HepG2 (cell line): ENCODE measurements at regions not wholly inside any gene's neighbourhood (a gene's known extent, or its start where the extent isn't known, plus 50 kb on each side); places are given as distances from the start of the nearest gene placed in this dataset.

ENCODE experiments used
- ATAC-seq: fragments of 200-7000 bp; cut with Tn5 transposase; 3 replicates; pipeline ENCODE4 v1.9.1; 2020; ENCODE audit warnings: mild to moderate bottlenecking, moderate library complexity
- BruUV-seq: library from RNA; stranded (reverse); fragments of 400-500 nt; replicated peaks from 2 replicates; lab custom pipeline; 2021; lab: Mats Ljungman, UMichigan
- CTCF ChIA-PET: fragments of 300-600 bp; formaldehyde crosslinking; extraction: SDS; loops from one replicate; lab custom pipeline; 2021; ENCODE audit warnings: low total read pairs, inconsistent platforms, low intra/inter-chr PET ratio; lab: Yijun Ruan, JAX
- POLR2A ChIA-PET: fragments of 350-600 bp; sonication (Branson Sonifier 250); formaldehyde crosslinking; loops from one replicate; lab custom pipeline; 2020; ENCODE audit warnings: antibody characterized with exemption, inconsistent platforms; lab: Yijun Ruan, JAX
- DNase-seq: peaks from one replicate; pipeline ENCODE4 v3.0.0-alpha.2; 2015; ENCODE audit warnings: low spot score
- FAIRE-seq: peaks from 3 replicates; lab custom pipeline; 2011; peaks lifted over from hg19 to GRCh38; lab: Jason Lieb, UNC
- H2AFZ ChIP-seq: one replicate; pipeline ENCODE4 v1.6.1; 2011; ENCODE audit warnings: low read length, inconsistent platforms
- H3K27ac ChIP-seq: fragments of 300-600 bp; 3 replicates; pipeline ENCODE4 v1.8.0; 2011; ENCODE audit warnings: mixed run types, mild to moderate bottlenecking, mixed read lengths, low read length, inconsistent platforms; ENCODE audit not compliant: insufficient read depth; ENCODE audit errors: extremely low read length
- H3K27me3 ChIP-seq, 2 experiments: fragments of 200-600 bp in 1 of 2; 2 replicates in 1 of 2; 3 replicates in 1 of 2; pipeline versions ENCODE4 v1.6.0 to v1.8.0; 2011; ENCODE audit warnings: low read length in 2 of 2, mild to moderate bottlenecking in 2 of 2, moderate library complexity in 2 of 2, inconsistent platforms in 1 of 2; ENCODE audit not compliant: insufficient read depth in 2 of 2, control insufficient read depth in 1 of 2
- H3K36me3 ChIP-seq, 2 experiments: fragments of 200-600 bp in 1 of 2; replicated peaks in 1 of 2; 2 replicates in 1 of 2; 3 replicates in 1 of 2; pipeline versions ENCODE4 v1.5.1 to v1.8.0; 2011; ENCODE audit warnings: low read length in 2 of 2, inconsistent platforms in 1 of 2; ENCODE audit not compliant: insufficient read depth in 2 of 2, control insufficient read depth in 1 of 2
- H3K4me1 ChIP-seq: 2 replicates; pipeline ENCODE4 v1.5.1; 2012; ENCODE audit warnings: low read length, inconsistent platforms; ENCODE audit not compliant: insufficient read depth
- H3K4me2 ChIP-seq: 2 replicates; pipeline ENCODE4 v1.6.0; 2011; ENCODE audit warnings: low read depth, low read length, inconsistent platforms
- H3K4me3 ChIP-seq, 3 experiments: fragments of 200-600 bp in 1 of 3; sonication (generic), shearing (Covaris generic) in 1 of 3; replicated peaks in 1 of 3; 2 replicates each; pipeline ENCODE4 v1.5.1; 2011 to 2016; ENCODE audit warnings: low read length in 3 of 3, inconsistent platforms in 2 of 3, low read depth in 2 of 3, mild to moderate bottlenecking in 2 of 3, control low read depth in 1 of 3, mixed read lengths in 1 of 3; ENCODE audit not compliant: insufficient read depth in 1 of 3
- H3K79me2 ChIP-seq: one replicate; pipeline ENCODE4 v1.6.1; 2011; ENCODE audit warnings: low read length, inconsistent platforms; ENCODE audit not compliant: insufficient read depth
- H3K9ac ChIP-seq: 2 replicates; pipeline ENCODE4 v1.6.0; 2011; ENCODE audit warnings: mild to moderate bottlenecking, low read depth, low read length, inconsistent platforms; ENCODE audit not compliant: insufficient read depth
- H3K9me3 ChIP-seq: 2 replicates; pipeline ENCODE4 v1.5.1; 2012; ENCODE audit warnings: mild to moderate bottlenecking, low read length
- H4K20me1 ChIP-seq: 2 replicates; pipeline ENCODE4 v1.6.0; 2011; ENCODE audit warnings: inconsistent platforms, mild to moderate bottlenecking, low read length, moderate library complexity; ENCODE audit not compliant: insufficient read depth
- ATF2 ChIP-seq: sonication (generic); formaldehyde crosslinking; IDR thresholded peaks from 2 replicates; pipeline ENCODE4 v1.4.0; 2020; ENCODE audit warnings: missing genetic modification reagents
- HNF1A ChIP-seq, 2 experiments: sonication (generic) in 1 of 2; formaldehyde crosslinking in 1 of 2; IDR thresholded peaks; 2 replicates each; pipeline versions ENCODE4 v1.4.0 to v1.6.1; 2016 to 2020; ENCODE audit warnings: borderline replicate concordance in 1 of 2, low read depth in 1 of 2, mild to moderate bottlenecking in 1 of 2, missing genetic modification reagents in 1 of 2
- JUND ChIP-seq: sonication (generic); formaldehyde crosslinking; IDR thresholded peaks from 2 replicates; pipeline ENCODE4 v1.8.0; 2022; ENCODE audit warnings: mild to moderate bottlenecking, missing genetic modification reagents
- PAWR ChIP-seq: sonication (generic); formaldehyde crosslinking; IDR thresholded peaks from 2 replicates; pipeline ENCODE4 v1.4.0; 2020; ENCODE audit warnings: missing genetic modification reagents, mild to moderate bottlenecking, borderline replicate concordance
- POLR2AphosphoS5 ChIP-seq: IDR thresholded peaks from 2 replicates; pipeline ENCODE4 v1.6.1; 2012; ENCODE audit warnings: low read depth, low read length
- RBM22 ChIP-seq: fragments of 200-400 bp; formaldehyde crosslinking; optimal IDR thresholded peaks from 2 replicates; pipeline ENCODE3; 2017; ENCODE audit warnings: mild to moderate bottlenecking, low read length, moderate library complexity
- TOPORS ChIP-seq: sonication (generic); formaldehyde crosslinking; IDR thresholded peaks from 2 replicates; pipeline ENCODE4 v1.8.0; 2023; ENCODE audit warnings: mild to moderate bottlenecking, missing genetic modification reagents
- XRCC5 ChIP-seq: fragments of 200-400 bp; formaldehyde crosslinking; optimal IDR thresholded peaks from 2 replicates; pipeline ENCODE3; 2017; ENCODE audit warnings: mild to moderate bottlenecking, low read length
- ZFP41 ChIP-seq: sonication (generic); formaldehyde crosslinking; IDR thresholded peaks from 2 replicates; pipeline ENCODE4 v1.4.0; 2020; ENCODE audit warnings: mild to moderate bottlenecking, missing genetic modification reagents, borderline replicate concordance
- ZFYVE20 ChIP-seq: sonication (generic); formaldehyde crosslinking; IDR thresholded peaks from 2 replicates; pipeline ENCODE4 v1.8.0; 2023; ENCODE audit warnings: low read depth, mild to moderate bottlenecking, moderate library complexity, missing genetic modification reagents, borderline replicate concordance
- ZNF274 ChIP-seq: sonication (generic); formaldehyde crosslinking; IDR thresholded peaks from 2 replicates; pipeline ENCODE4 v1.5.1; 2020; ENCODE audit warnings: mild to moderate bottlenecking, missing genetic modification reagents
- ZNF569 ChIP-seq: sonication (generic); formaldehyde crosslinking; IDR thresholded peaks from 2 replicates; pipeline ENCODE4 v1.5.0; 2020; ENCODE audit warnings: mild to moderate bottlenecking, missing genetic modification reagents, moderate library complexity, borderline replicate concordance
- ZNF660 ChIP-seq: sonication (generic); formaldehyde crosslinking; IDR thresholded peaks from 2 replicates; pipeline ENCODE4 v1.5.1; 2020; ENCODE audit warnings: mild to moderate bottlenecking, low read depth, missing genetic modification reagents, borderline replicate concordance
- ZNF710 ChIP-seq: sonication (generic); formaldehyde crosslinking; IDR thresholded peaks from 2 replicates; pipeline ENCODE4 v1.5.0; 2020; ENCODE audit warnings: mild to moderate bottlenecking, missing genetic modification reagents, borderline replicate concordance
- ZNF776 ChIP-seq: sonication (generic); formaldehyde crosslinking; IDR thresholded peaks from 2 replicates; pipeline ENCODE4 v1.4.0; 2020; ENCODE audit warnings: mild to moderate bottlenecking, missing genetic modification reagents
- ZNF777 ChIP-seq: sonication (generic); formaldehyde crosslinking; IDR thresholded peaks from 2 replicates; pipeline ENCODE4 v1.4.0; 2020; ENCODE audit warnings: missing genetic modification reagents
- ZSCAN29 ChIP-seq: sonication (generic); formaldehyde crosslinking; conservative IDR thresholded peaks from 2 replicates; pipeline ENCODE4 v1.4.0; 2020; ENCODE audit warnings: mild to moderate bottlenecking, missing genetic modification reagents
- WGBS: methylation state at CpG from one replicate; pipeline ENCODE4 v1.1.6; 2017; ENCODE audit warnings: low lambda C conversion rate; 5-methylcytosine and 5-hydroxymethylcytosine counted together
- in situ Hi-C: cut with HindIII; loops from 2 replicates; pipeline ENCODE4 v1.10.0; 2017; ENCODE audit warnings: low pct_unique_long_range_greater_than_20kb; ENCODE audit not compliant: extremely low pct_ligation_motif_present
- intact Hi-C: fragments of 100-400 bp; cut with micrococcal nuclease; formaldehyde crosslinking; loops from one replicate; pipeline ENCODE4 v1.10.0; 2022; ENCODE audit not compliant: unreplicated experiment

GRCh38 chr10:105969884-105970377 lies 1194.6 kb downstream of the SORCS1 start:
- no peak overlapping the region for H3K4me2 ChIP-seq
- no peak overlapping the region for H3K27ac ChIP-seq
- ChIA-PET CTCF (no interaction called here), POLR2A (no interaction called here)
- FAIRE-seq (no peak), DNase-seq (no peak), ATAC-seq (no peak)
- H3K9ac ChIP-seq, result no peak overlapping the region
- 12% methylated on average over 12 of the region's 12 CpGs for WGBS
- H3K27me3 ChIP-seq, result no peaks in the 10 kb centered on the region
- in situ Hi-C loops (no loop called here), intact Hi-C loops (no loop called here)
- BruUV-seq, result no TSS peak
- no peaks in the 10 kb centered on the region for H3K79me2 ChIP-seq
- no peaks in the 10 kb centered on the region for H3K4me1 ChIP-seq
- H4K20me1 ChIP-seq, result no peaks in the 10 kb centered on the region
- H2AFZ ChIP-seq, result no peak overlapping the region
- H3K36me3 ChIP-seq, result no peaks in the 10 kb centered on the region
- H3K4me3 ChIP-seq, result no peak overlapping the region
- H3K9me3 ChIP-seq, result peaks cover 76% of the 10 kb centered on the region
- no peak for TF ChIP-seq POLR2AphosphoS5
- no peak for TF ChIP-seq ZNF777 (CRISPR knock-in tag)
- no peak for TF ChIP-seq PAWR (CRISPR knock-in tag)
- no peak for TF ChIP-seq ZNF776 (CRISPR knock-in tag)
- TF ChIP-seq HNF1A (IDR thresholded peaks at IDR 0.05; ENCODE audit: low read depth), result no peak
- no peak for TF ChIP-seq HNF1A (CRISPR knock-in tag; IDR thresholded peaks at IDR 0.05; ENCODE audit: borderline replicate concordance)
- TF ChIP-seq ZNF569 (CRISPR knock-in tag), result no peak
- TF ChIP-seq RBM22, result no peak
- TF ChIP-seq TOPORS (CRISPR knock-in tag), result no peak
- no peak for TF ChIP-seq ZSCAN29 (CRISPR knock-in tag)
- TF ChIP-seq XRCC5, result no peak
- TF ChIP-seq ZNF274, result no peak
- TF ChIP-seq ZNF710 (CRISPR knock-in tag), result no peak
- TF ChIP-seq ZFP41, result no peak
- TF ChIP-seq ATF2 (CRISPR knock-in tag), result no peak
- no peak for TF ChIP-seq JUND (CRISPR knock-in tag)
- no peak for TF ChIP-seq ZFYVE20
- TF ChIP-seq ZNF660, result no peak
